Endothelial cell of umbilical vein (primary cell): ENCODE measurements at regions not wholly inside any gene's neighbourhood (a gene's known extent, or its start where the extent isn't known, plus 50 kb on each side); places are given as distances from the start of the nearest gene placed in this dataset.

Experiments
- BruUV-seq: library from RNA; stranded (reverse); fragments of 400-500 nt; replicated peaks from 2 replicates; lab custom pipeline; 2021; lab: Mats Ljungman, UMichigan
- CTCF ChIA-PET: fragments of 300-600, 350-600 bp; sonication (Branson Sonifier 250); formaldehyde crosslinking; loops from one replicate; lab custom pipeline; 2021; ENCODE audit warnings: antibody characterized with exemption, inconsistent platforms; lab: Charles Lee
- POLR2A ChIA-PET: fragments of 300-600, 350-600 bp; sonication (Branson Sonifier 250); formaldehyde crosslinking; loops from one replicate; lab custom pipeline; 2021; ENCODE audit warnings: antibody characterized with exemption, inconsistent platforms; lab: Charles Lee
- DNase-seq: peaks from one replicate; pipeline ENCODE4 v3.0.0-alpha.2; 2011; ENCODE audit warnings: low read depth, low spot score
- FAIRE-seq: peaks from 2 replicates; lab custom pipeline; 2011; peaks lifted over from hg19 to GRCh38; lab: Jason Lieb, UNC
- H2AFZ ChIP-seq: 2 replicates; pipeline ENCODE4 v1.6.0; 2012; ENCODE audit warnings: low read depth, low read length, control low read depth, inconsistent platforms
- H3K27ac ChIP-seq: 2 replicates; pipeline ENCODE4 v1.5.1; 2011; ENCODE audit warnings: low read depth, mild to moderate bottlenecking, control low read depth, low read length, moderate library complexity; ENCODE audit not compliant: insufficient read depth
- H3K27me3 ChIP-seq, 2 experiments: 2 replicates each; pipeline versions ENCODE4 v1.6.0 to v1.6.1; 2011; ENCODE audit warnings: low read length in 2 of 2, mixed read lengths in 1 of 2; ENCODE audit not compliant: control insufficient read depth in 2 of 2, insufficient read depth in 2 of 2
- H3K36me3 ChIP-seq, 2 experiments: 2 replicates in 1 of 2; 3 replicates in 1 of 2; pipeline ENCODE4 v1.5.1; 2011; ENCODE audit warnings: low read length in 2 of 2, mild to moderate bottlenecking in 1 of 2, moderate library complexity in 1 of 2; ENCODE audit not compliant: control insufficient read depth in 2 of 2, insufficient read depth in 2 of 2; ENCODE audit errors: extremely low read depth in 1 of 2
- H3K4me1 ChIP-seq: 3 replicates; pipeline ENCODE4 v1.5.1; 2011; ENCODE audit warnings: mild to moderate bottlenecking, low read length; ENCODE audit not compliant: control insufficient read depth, insufficient read depth; ENCODE audit errors: extremely low read depth
- H3K4me2 ChIP-seq: 2 replicates; pipeline ENCODE4 v1.6.1; 2011; ENCODE audit warnings: low read length, control low read depth, mixed read lengths; ENCODE audit not compliant: insufficient read depth
- H3K4me3 ChIP-seq, 3 experiments: fragments of 200-600 bp in 1 of 3; sonication (generic), shearing (Covaris generic) in 1 of 3; replicated peaks in 1 of 3; 2 replicates each; pipeline ENCODE4 v1.5.1; 2011 to 2016; ENCODE audit warnings: control low read depth in 3 of 3, low read length in 3 of 3, mild to moderate bottlenecking in 2 of 3, inconsistent platforms in 1 of 3, low read depth in 1 of 3, moderate library complexity in 1 of 3; ENCODE audit not compliant: insufficient read depth in 1 of 3
- H3K79me2 ChIP-seq: 2 replicates; pipeline ENCODE4 v1.6.0; 2012; ENCODE audit warnings: low read length, inconsistent platforms; ENCODE audit not compliant: control insufficient read depth, insufficient read depth
- H3K9ac ChIP-seq: replicated peaks from 2 replicates; pipeline ENCODE3; 2011; ENCODE audit warnings: low read length, control low read depth; ENCODE audit not compliant: insufficient read depth; ENCODE audit errors: extremely low read depth
- H3K9me1 ChIP-seq: replicated peaks from 3 replicates; pipeline ENCODE4 v1.6.0; 2011; ENCODE audit warnings: mild to moderate bottlenecking, low read length; ENCODE audit not compliant: control insufficient read depth, insufficient read depth; ENCODE audit errors: extremely low read depth
- H3K9me3 ChIP-seq: replicated peaks from 2 replicates; pipeline ENCODE4 v1.5.1; 2012; ENCODE audit warnings: low read length, inconsistent platforms; ENCODE audit not compliant: control insufficient read depth, insufficient read depth
- H4K20me1 ChIP-seq: replicated peaks from 2 replicates; pipeline ENCODE3; 2011; ENCODE audit warnings: mild to moderate bottlenecking, low read length; ENCODE audit not compliant: control insufficient read depth, insufficient read depth; ENCODE audit errors: extremely low read depth
- CTCF ChIP-seq, 2 donors: IDR thresholded peaks; 1 replicate in 1 of 2; 2 replicates in 1 of 2; pipeline ENCODE4 v1.5.1; 2011; ENCODE audit warnings: low read length in 2 of 2, mild to moderate bottlenecking in 2 of 2, moderate library complexity in 2 of 2, control low read depth in 1 of 2, inconsistent platforms in 1 of 2, low read depth in 1 of 2; ENCODE audit not compliant: insufficient read depth in 1 of 2; ENCODE audit errors: extremely low read depth in 1 of 2
- EZH2 ChIP-seq: IDR thresholded peaks from 2 replicates; pipeline ENCODE4 v1.6.1; 2012; ENCODE audit warnings: borderline replicate concordance, low read depth, mild to moderate bottlenecking, moderate library complexity, low read length, inconsistent platforms; ENCODE audit not compliant: severe bottlenecking
- GATA2 ChIP-seq: IDR thresholded peaks from 2 replicates; pipeline ENCODE4 v1.7.0; 2011; ENCODE audit warnings: low read depth, mild to moderate bottlenecking, moderate library complexity, mixed read lengths, low read length; ENCODE audit not compliant: insufficient read length, insufficient read depth
- MAX ChIP-seq: IDR thresholded peaks from 2 replicates; pipeline ENCODE4 v1.6.1; 2011; ENCODE audit not compliant: insufficient read depth, insufficient read length
- POLR2A ChIP-seq: IDR thresholded peaks from 2 replicates; pipeline ENCODE4 v1.6.1; 2012; ENCODE audit warnings: low read depth, mild to moderate bottlenecking, control low read depth, low read length
- dilution Hi-C: fragments of 300-500 bp; cut with MboI; formaldehyde crosslinking; loops from one replicate; pipeline ENCODE4 v1.15.0; 2019; ENCODE audit warnings: low sequenced_read_pairs; ENCODE audit not compliant: extremely low pct_ligation_motif_present
- intact Hi-C: fragments of 100-400 bp; cut with micrococcal nuclease; formaldehyde crosslinking; loops from one replicate; pipeline ENCODE4 v1.10.0; 2022

GRCh38 chr20:51888291-51888690 is 86.0 kb upstream of the SALL4 start:
- no peak for TF ChIP-seq GATA2
- TF ChIP-seq EZH2: no peak
- no peak for TF ChIP-seq POLR2A
- TF ChIP-seq MAX: no peak
- TF ChIP-seq CTCF (IDR thresholded peaks at IDR 0.05; ENCODE audit: extremely low read depth in 1 of 2, insufficient read depth in 1 of 2, low read depth in 1 of 2, low read length in 2 of 2): no peak
- ChIA-PET POLR2A (no interaction called here), CTCF (no interaction called here)
- no peaks in the 10 kb centered on the region for H3K79me2 ChIP-seq
- no peaks in the 10 kb centered on the region for H4K20me1 ChIP-seq
- BruUV-seq: no TSS peak
- H3K36me3 ChIP-seq: no peaks in the 10 kb centered on the region
- H2AFZ ChIP-seq: no peak overlapping the region
- no peaks in the 10 kb centered on the region for H3K9me1 ChIP-seq
- H3K4me2 ChIP-seq: no peak overlapping the region
- FAIRE-seq (no peak), DNase-seq (no peak)
- no peaks in the 10 kb centered on the region for H3K27me3 ChIP-seq
- H3K9me3 ChIP-seq: no peaks in the 10 kb centered on the region
- H3K9ac ChIP-seq: no peak overlapping the region
- peaks cover 7% of the 10 kb centered on the region for H3K4me1 ChIP-seq
- no peak overlapping the region for H3K4me3 ChIP-seq
- dilution Hi-C loops (no loop called here), intact Hi-C loops (no loop called here)
- no peak overlapping the region for H3K27ac ChIP-seq
